Neural progenitor cell (in vitro differentiated cells): ENCODE measurements at regions not wholly inside any gene's neighbourhood (a gene's known extent, or its start where the extent isn't known, plus 50 kb on each side); places are given as distances from the start of the nearest gene placed in this dataset.
"Not testable (repeated sequence)": the region's sequence is repeated elsewhere in the genome, so short reads cannot be mapped to it uniquely, and the experiment has no call there.

Experiments
- DNase-seq: peaks from one replicate; pipeline ENCODE4 v3.0.0-alpha.2; 2016; ENCODE audit warnings: low spot score
- H2AFZ ChIP-seq: fragments of 200-600 bp; sonication (generic); replicated peaks from 2 replicates; pipeline ENCODE4 v1.6.1; 2016; ENCODE audit warnings: antibody characterized with exemption
- H3F3A ChIP-seq: fragments of 200-600 bp; sonication (generic); 2 replicates; pipeline ENCODE4 v1.6.1; 2016; ENCODE audit warnings: antibody characterized with exemption, low read depth
- H3K27ac ChIP-seq: fragments of 200-600 bp; sonication (generic); 2 replicates; pipeline ENCODE4 v1.5.1; 2016; ENCODE audit warnings: mild to moderate bottlenecking
- H3K27me3 ChIP-seq: fragments of 200-600 bp; sonication (generic); 2 replicates; pipeline ENCODE4 v1.6.1; 2016; ENCODE audit warnings: mild to moderate bottlenecking, moderate library complexity
- H3K36me3 ChIP-seq: fragments of 200-600 bp; sonication (generic); 2 replicates; pipeline ENCODE4 v1.5.1; 2016
- H3K4me1 ChIP-seq: fragments of 200-600 bp; sonication (generic); 2 replicates; pipeline ENCODE4 v1.6.1; 2016; ENCODE audit warnings: mixed run types
- H3K4me2 ChIP-seq: fragments of 200-600 bp; sonication (generic); 2 replicates; pipeline ENCODE4 v1.6.1; 2016
- H3K4me3 ChIP-seq: fragments of 200-600 bp; sonication (generic); 2 replicates; pipeline ENCODE4 v1.5.1; 2016
- H3K79me2 ChIP-seq: fragments of 200-600 bp; sonication (generic); 2 replicates; pipeline ENCODE4 v1.6.1; 2016; ENCODE audit warnings: low read depth
- H3K9ac ChIP-seq: fragments of 200-600 bp; sonication (generic); 2 replicates; pipeline ENCODE4 v1.6.1; 2016
- H3K9me3 ChIP-seq: fragments of 200-600 bp; sonication (generic); 2 replicates; pipeline ENCODE4 v1.5.1; 2016; ENCODE audit warnings: low read depth
- H4K20me1 ChIP-seq: fragments of 200-600 bp; sonication (generic); 2 replicates; pipeline ENCODE4 v1.6.1; 2016; ENCODE audit warnings: low read depth
- H3K27ac Mint-ChIP-seq: 3 replicates; pipeline ENCODE4 v1.8.0; 2021; ENCODE audit warnings: mixed read lengths
- H3K27me3 Mint-ChIP-seq: 2 replicates; pipeline ENCODE4 v1.8.0; 2022; ENCODE audit warnings: low read depth, mild to moderate bottlenecking, inconsistent platforms, moderate library complexity, mixed read lengths; ENCODE audit not compliant: insufficient read depth
- H3K36me3 Mint-ChIP-seq: 3 replicates; pipeline ENCODE4 v1.8.0; 2021; ENCODE audit warnings: mixed read lengths
- H3K4me1 Mint-ChIP-seq: 3 replicates; pipeline ENCODE4 v1.8.0; 2021; ENCODE audit warnings: mixed read lengths
- H3K4me3 Mint-ChIP-seq: 3 replicates; pipeline ENCODE4 v1.8.0; 2021; ENCODE audit warnings: mild to moderate bottlenecking, moderate library complexity, mixed read lengths
- H3K9me3 Mint-ChIP-seq: 3 replicates; pipeline ENCODE4 v1.8.0; 2020; ENCODE audit warnings: mixed read lengths
- CTCF ChIP-seq: fragments of 200-600 bp; sonication (generic); IDR thresholded peaks from 2 replicates; pipeline ENCODE4 v1.5.1; 2017; ENCODE audit warnings: antibody characterized with exemption, mild to moderate bottlenecking
- EZH2 ChIP-seq: fragments of 200-600 bp; sonication (generic); IDR thresholded peaks from 2 replicates; pipeline ENCODE4 v1.6.1; 2017; ENCODE audit warnings: antibody characterized with exemption, mild to moderate bottlenecking, moderate library complexity
- EZH2phosphoT487 ChIP-seq: fragments of 200-600 bp; sonication (generic); IDR thresholded peaks from 2 replicates; pipeline ENCODE4 v1.6.1; 2017; ENCODE audit warnings: antibody characterized with exemption

GRCh38 chr15:25246641-25247406 lies 192.0 kb downstream of the UBE3A start:
- H3K9me3 Mint-ChIP-seq = peaks cover 31% of the 10 kb centered on the region
- no peaks in the 10 kb centered on the region for H3K27me3 Mint-ChIP-seq
- H3K27ac ChIP-seq = no peak overlapping the region
- no peak overlapping the region for H3K4me3 ChIP-seq
- TF ChIP-seq CTCF (no peak), EZH2 (no peak), EZH2phosphoT487 (no peak)
- DNase-seq = no peak
- H3K4me3 Mint-ChIP-seq = no peak overlapping the region
- no peaks in the 10 kb centered on the region for H4K20me1 ChIP-seq
- H3K4me1 ChIP-seq = no peaks in the 10 kb centered on the region
- no peak overlapping the region for H3K9ac ChIP-seq
- H3K36me3 ChIP-seq = no peaks in the 10 kb centered on the region
- no peaks in the 10 kb centered on the region for H3K9me3 ChIP-seq
- H3F3A ChIP-seq = no peaks in the 10 kb centered on the region
- H3K27me3 ChIP-seq = no peaks in the 10 kb centered on the region
- no peaks in the 10 kb centered on the region for H3K36me3 Mint-ChIP-seq
- no peak overlapping the region for H2AFZ ChIP-seq
- no peaks in the 10 kb centered on the region for H3K79me2 ChIP-seq
- H3K4me1 Mint-ChIP-seq = no peaks in the 10 kb centered on the region
- H3K27ac Mint-ChIP-seq = no peak overlapping the region
- no peak overlapping the region for H3K4me2 ChIP-seq

- H4K20me1 ChIP-seq = no peaks in the 10 kb centered on the region
- H3F3A ChIP-seq = no peaks in the 10 kb centered on the region
- no peak overlapping the region for H2AFZ ChIP-seq
- Mint-ChIP-seq H3K4me3 (no peak overlapping the region), H3K4me1 (no peaks in the 10 kb centered on the region), H3K27me3 (no peaks in the 10 kb centered on the region), H3K27ac (no peak overlapping the region), H3K36me3 (no peaks in the 10 kb centered on the region), H3K9me3 (peaks cover 35% of the 10 kb centered on the region)
- no peaks in the 10 kb centered on the region for H3K36me3 ChIP-seq
- no peaks in the 10 kb centered on the region for H3K27me3 ChIP-seq
- no peaks in the 10 kb centered on the region for H3K79me2 ChIP-seq
- H3K4me2 ChIP-seq = no peak overlapping the region
- H3K9me3 ChIP-seq = no peaks in the 10 kb centered on the region
- no peak overlapping the region for H3K9ac ChIP-seq
- no peaks in the 10 kb centered on the region for H3K4me1 ChIP-seq
- DNase-seq = no peak
- TF ChIP-seq CTCF (no peak), EZH2 (no peak), EZH2phosphoT487 (no peak)
- H3K27ac ChIP-seq = no peak overlapping the region
- no peak overlapping the region for H3K4me3 ChIP-seq
These were observed 191.3 kb downstream of the UBE3A start for GRCh38 chr15:25247407-25248038.

- H3K9me3 Mint-ChIP-seq = peaks cover 37% of the 10 kb centered on the region
- H4K20me1 ChIP-seq, H3K27ac Mint-ChIP-seq, H3K4me1 ChIP-seq, H2AFZ ChIP-seq, H3F3A ChIP-seq, H3K4me2 ChIP-seq, H3K27me3 ChIP-seq, H3K4me3 Mint-ChIP-seq, H3K36me3 Mint-ChIP-seq, H3K9ac ChIP-seq, H3K4me1 Mint-ChIP-seq, H3K27me3 Mint-ChIP-seq, DNase-seq, H3K9me3 ChIP-seq, H3K36me3 ChIP-seq, H3K4me3 ChIP-seq, H3K27ac ChIP-seq, H3K79me2 ChIP-seq: not testable (repeated sequence)
These were observed 190.7 kb downstream of the UBE3A start for GRCh38 chr15:25248087-25248486.

- no peaks in the 10 kb centered on the region for H3K79me2 ChIP-seq
- no peak overlapping the region for H3K27ac ChIP-seq
- H3K9ac ChIP-seq = no peak overlapping the region
- no peaks in the 10 kb centered on the region for H3K9me3 ChIP-seq
- H3K36me3 Mint-ChIP-seq = no peaks in the 10 kb centered on the region
- H3K4me1 ChIP-seq = no peaks in the 10 kb centered on the region
- H3K27me3 ChIP-seq = no peaks in the 10 kb centered on the region
- no peak overlapping the region for H3K27ac Mint-ChIP-seq
- H4K20me1 ChIP-seq = no peaks in the 10 kb centered on the region
- H3K4me2 ChIP-seq = no peak overlapping the region
- no peak overlapping the region for H3K4me3 ChIP-seq
- peaks cover 34% of the 10 kb centered on the region for H3K9me3 Mint-ChIP-seq
- H3K4me3 Mint-ChIP-seq = no peak overlapping the region
- no peak for TF ChIP-seq EZH2phosphoT487
- TF ChIP-seq EZH2 = no peak
- TF ChIP-seq CTCF = no peak
- H3F3A ChIP-seq = no peaks in the 10 kb centered on the region
- H3K27me3 Mint-ChIP-seq = no peaks in the 10 kb centered on the region
- no peaks in the 10 kb centered on the region for H3K36me3 ChIP-seq
- no peak for DNase-seq
- H3K4me1 Mint-ChIP-seq = no peaks in the 10 kb centered on the region
- H2AFZ ChIP-seq = no peak overlapping the region
These were observed 190.1 kb downstream of the UBE3A start for GRCh38 chr15:25248583-25249235.
